GM23338 (cell line): ENCODE measurements at regions not wholly inside any gene's neighbourhood (a gene's known extent, or its start where the extent isn't known, plus 50 kb on each side); places are given as distances from the start of the nearest gene placed in this dataset.

ENCODE experiments used
- ATAC-seq: fragments of 200-7000 bp; cut with Tn5 transposase; 3 replicates; pipeline ENCODE4 v1.9.1; 2020
- DNase-seq: peaks from one replicate; pipeline ENCODE4 v3.0.0-alpha.2; 2015; ENCODE audit warnings: low spot score
- H2AFZ ChIP-seq: fragments of 200-600 bp; sonication (generic); 2 replicates; pipeline ENCODE4 v1.8.0; 2016; ENCODE audit warnings: antibody characterized with exemption, mild to moderate bottlenecking, moderate library complexity
- H3F3A ChIP-seq: fragments of 200-600 bp; sonication (generic); replicated peaks from 2 replicates; pipeline ENCODE4 v1.8.0; 2017; ENCODE audit warnings: antibody characterized with exemption, mixed run types, low read depth
- H3K27ac ChIP-seq: fragments of 200-600 bp; sonication (generic); 2 replicates; pipeline ENCODE4 v1.6.1; 2016; ENCODE audit warnings: low read depth
- H3K27me3 ChIP-seq: fragments of 200-600 bp; sonication (generic); 2 replicates; pipeline ENCODE4 v1.8.0; 2016; ENCODE audit warnings: mild to moderate bottlenecking, mixed run types, moderate library complexity; ENCODE audit not compliant: insufficient read depth
- H3K36me3 ChIP-seq: fragments of 200-600 bp; sonication (generic); 2 replicates; pipeline ENCODE4 v1.8.0; 2016; ENCODE audit warnings: mild to moderate bottlenecking; ENCODE audit not compliant: insufficient read depth
- H3K4me1 ChIP-seq: fragments of 200-600 bp; sonication (generic); 2 replicates; pipeline ENCODE4 v1.8.0; 2016; ENCODE audit warnings: mild to moderate bottlenecking, moderate library complexity; ENCODE audit not compliant: insufficient read depth
- H3K4me2 ChIP-seq: fragments of 200-600 bp; sonication (generic); 2 replicates; pipeline ENCODE4 v1.7.1; 2017; ENCODE audit warnings: mixed run types
- H3K4me3 ChIP-seq: fragments of 200-600 bp; sonication (generic); 2 replicates; pipeline ENCODE4 v1.6.1; 2016; ENCODE audit warnings: mixed run types
- H3K79me2 ChIP-seq: fragments of 200-600 bp; sonication (generic); replicated peaks from 2 replicates; pipeline ENCODE4 v1.8.0; 2017; ENCODE audit warnings: mild to moderate bottlenecking; ENCODE audit not compliant: insufficient read depth
- H3K9me2 ChIP-seq: fragments of 200-600 bp; sonication (generic); 2 replicates; pipeline ENCODE4 v1.8.0; 2017; ENCODE audit not compliant: insufficient read depth
- H4K20me1 ChIP-seq: fragments of 200-600 bp; sonication (generic); replicated peaks from 2 replicates; pipeline ENCODE4 v1.8.0; 2017; ENCODE audit warnings: mild to moderate bottlenecking; ENCODE audit not compliant: insufficient read depth
- H3K27ac Mint-ChIP-seq: 2 replicates; pipeline ENCODE4 v1.8.0; 2020; ENCODE audit warnings: inconsistent platforms, mild to moderate bottlenecking, moderate library complexity, mixed read lengths
- H3K27me3 Mint-ChIP-seq: 3 replicates; pipeline ENCODE4 v1.8.0; 2022; ENCODE audit warnings: low read depth, mild to moderate bottlenecking, moderate library complexity, mixed read lengths, inconsistent platforms; ENCODE audit not compliant: insufficient read depth, poor library complexity
- H3K36me3 Mint-ChIP-seq: 3 replicates; pipeline ENCODE4 v1.8.0; 2021; ENCODE audit warnings: low read depth, mild to moderate bottlenecking, inconsistent platforms, moderate library complexity, mixed read lengths
- H3K4me1 Mint-ChIP-seq: 3 replicates; pipeline ENCODE4 v1.8.0; 2020; ENCODE audit warnings: mild to moderate bottlenecking, inconsistent platforms, mixed read lengths
- H3K4me3 Mint-ChIP-seq: 3 replicates; pipeline ENCODE4 v1.8.0; 2021; ENCODE audit warnings: moderate library complexity, mild to moderate bottlenecking, inconsistent platforms, mixed read lengths
- H3K9me3 Mint-ChIP-seq: 3 replicates; pipeline ENCODE4 v1.8.0; 2020; ENCODE audit warnings: moderate library complexity, mild to moderate bottlenecking, inconsistent platforms, mixed read lengths
- CREB1 ChIP-seq: fragments of 250-450 bp; sonication (Bioruptor Pico); IDR thresholded peaks from 2 replicates; pipeline ENCODE4 v1.5.0; 2020; ENCODE audit warnings: low read depth, mild to moderate bottlenecking, moderate library complexity
- NANOG ChIP-seq: IDR thresholded peaks from 2 replicates; pipeline ENCODE4 v1.6.1; 2016; ENCODE audit warnings: antibody characterized with exemption, borderline replicate concordance
- POLR2AphosphoS5 ChIP-seq: IDR thresholded peaks from 2 replicates; pipeline ENCODE4 v1.6.1; 2016; ENCODE audit warnings: antibody characterized with exemption, low read depth
- STAT1 ChIP-seq: IDR thresholded peaks from one replicate; pipeline ENCODE4 v1.6.1; 2016; ENCODE audit warnings: antibody characterized with exemption; ENCODE audit not compliant: unreplicated experiment
- ZNF462 ChIP-seq: fragments of 250-450 bp; sonication (Bioruptor Pico); IDR thresholded peaks from 2 replicates; pipeline ENCODE4 v1.5.0; 2020; ENCODE audit warnings: mild to moderate bottlenecking, moderate library complexity
- TF ChIP-seq, protein P1 (sequence below), 2 experiments: fragments of 200-600 bp in 1 of 2; sonication (generic) in 1 of 2; conservative IDR thresholded peaks; 2 replicates each; pipeline versions ENCODE4 v1.5.1 to v1.6.1; 2016 to 2017; ENCODE audit warnings: antibody characterized with exemption in 2 of 2, low read depth in 2 of 2, mild to moderate bottlenecking in 2 of 2, moderate library complexity in 1 of 2
- TF ChIP-seq, protein P2 (sequence below): IDR thresholded peaks from 2 replicates; pipeline ENCODE4 v1.6.1; 2016; ENCODE audit warnings: antibody characterized with exemption

DNA sequence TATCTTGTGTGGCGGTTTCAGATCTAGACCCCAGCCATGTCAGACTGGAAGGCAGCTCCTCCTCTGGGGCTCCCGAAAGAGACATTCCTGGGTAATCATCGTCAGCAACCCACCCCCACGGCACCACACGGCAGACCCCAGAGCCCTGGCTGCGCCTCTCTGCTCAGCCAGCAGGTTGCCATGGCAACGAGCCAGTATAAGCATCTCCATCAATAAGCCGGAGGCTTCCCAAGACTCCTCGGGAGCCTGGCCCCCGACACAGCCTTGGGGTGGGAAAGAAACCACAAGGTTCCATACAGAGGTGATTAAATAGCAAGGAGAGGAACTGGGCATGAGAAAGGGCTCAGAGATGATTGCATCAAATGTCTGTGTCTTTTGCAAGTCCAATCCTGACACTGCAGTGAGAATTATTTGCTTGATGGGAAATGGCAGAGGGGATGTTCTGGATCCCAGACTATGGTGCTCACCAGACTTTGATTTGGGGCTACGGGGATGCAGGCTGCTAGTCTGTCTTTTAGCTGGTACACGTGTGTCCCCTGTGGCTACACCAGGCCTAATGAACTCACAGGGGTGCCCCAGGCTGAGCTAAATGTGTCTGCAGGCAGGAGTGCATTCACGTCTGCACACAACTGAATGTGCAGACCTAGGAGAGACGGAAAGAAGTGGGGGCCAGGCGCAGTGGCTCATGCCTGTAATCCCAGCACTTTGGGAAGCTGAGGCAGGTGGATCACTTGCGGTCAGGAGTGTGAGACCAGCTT is 320.5 kb upstream of the TNRC6C start:
- no peak for TF ChIP-seq NANOG
- TF ChIP-seq, protein P1, sequence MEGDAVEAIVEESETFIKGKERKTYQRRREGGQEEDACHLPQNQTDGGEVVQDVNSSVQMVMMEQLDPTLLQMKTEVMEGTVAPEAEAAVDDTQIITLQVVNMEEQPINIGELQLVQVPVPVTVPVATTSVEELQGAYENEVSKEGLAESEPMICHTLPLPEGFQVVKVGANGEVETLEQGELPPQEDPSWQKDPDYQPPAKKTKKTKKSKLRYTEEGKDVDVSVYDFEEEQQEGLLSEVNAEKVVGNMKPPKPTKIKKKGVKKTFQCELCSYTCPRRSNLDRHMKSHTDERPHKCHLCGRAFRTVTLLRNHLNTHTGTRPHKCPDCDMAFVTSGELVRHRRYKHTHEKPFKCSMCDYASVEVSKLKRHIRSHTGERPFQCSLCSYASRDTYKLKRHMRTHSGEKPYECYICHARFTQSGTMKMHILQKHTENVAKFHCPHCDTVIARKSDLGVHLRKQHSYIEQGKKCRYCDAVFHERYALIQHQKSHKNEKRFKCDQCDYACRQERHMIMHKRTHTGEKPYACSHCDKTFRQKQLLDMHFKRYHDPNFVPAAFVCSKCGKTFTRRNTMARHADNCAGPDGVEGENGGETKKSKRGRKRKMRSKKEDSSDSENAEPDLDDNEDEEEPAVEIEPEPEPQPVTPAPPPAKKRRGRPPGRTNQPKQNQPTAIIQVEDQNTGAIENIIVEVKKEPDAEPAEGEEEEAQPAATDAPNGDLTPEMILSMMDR (conservative IDR thresholded peaks at IDR 0.05; ENCODE audit: low read depth in 2 of 2): no peak
- TF ChIP-seq, protein P2, sequence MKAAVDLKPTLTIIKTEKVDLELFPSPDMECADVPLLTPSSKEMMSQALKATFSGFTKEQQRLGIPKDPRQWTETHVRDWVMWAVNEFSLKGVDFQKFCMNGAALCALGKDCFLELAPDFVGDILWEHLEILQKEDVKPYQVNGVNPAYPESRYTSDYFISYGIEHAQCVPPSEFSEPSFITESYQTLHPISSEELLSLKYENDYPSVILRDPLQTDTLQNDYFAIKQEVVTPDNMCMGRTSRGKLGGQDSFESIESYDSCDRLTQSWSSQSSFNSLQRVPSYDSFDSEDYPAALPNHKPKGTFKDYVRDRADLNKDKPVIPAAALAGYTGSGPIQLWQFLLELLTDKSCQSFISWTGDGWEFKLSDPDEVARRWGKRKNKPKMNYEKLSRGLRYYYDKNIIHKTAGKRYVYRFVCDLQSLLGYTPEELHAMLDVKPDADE: no peak
- no peak for TF ChIP-seq POLR2AphosphoS5
- TF ChIP-seq CREB1 (CRISPR knock-in tag): no peak
- TF ChIP-seq ZNF462 (CRISPR knock-in tag): no peak
- TF ChIP-seq STAT1: no peak
- Histone ChIP-seq H3K27me3 (no peaks in the 10 kb centered on the region), H3K27ac (no peak overlapping the region), H3K9me2 (no peaks in the 10 kb centered on the region), H3K36me3 (no peaks in the 10 kb centered on the region), H3F3A (no peaks in the 10 kb centered on the region), H3K4me3 (no peak overlapping the region), H3K4me1 (peaks cover 13% of the 10 kb centered on the region; the same call in 1 of the 2 replicates), H3K4me2 (no peak overlapping the region), H4K20me1 (no peaks in the 10 kb centered on the region), H3K79me2 (no peaks in the 10 kb centered on the region), H2AFZ (no peak overlapping the region)
- peaks cover 7% of the 10 kb centered on the region for H3K27me3 Mint-ChIP-seq
- no peak overlapping the region for H3K27ac Mint-ChIP-seq
- H3K36me3 Mint-ChIP-seq: no peaks in the 10 kb centered on the region
- H3K9me3 Mint-ChIP-seq: no peaks in the 10 kb centered on the region
- ATAC-seq (peak; percentile 36), DNase-seq (peak; percentile 52)
- H3K4me1 Mint-ChIP-seq: peaks cover 24% of the 10 kb centered on the region
- no peak overlapping the region for H3K4me3 Mint-ChIP-seq
